NCI-H128 (cell line): ENCODE measurements at regions not wholly inside any gene's neighbourhood (a gene's known extent, or its start where the extent isn't known, plus 50 kb on each side); places are given as distances from the start of the nearest gene placed in this dataset.
"Not testable (repeated sequence)": the region's sequence is repeated elsewhere in the genome, so short reads cannot be mapped to it uniquely, and the experiment has no call there.

Experiments used
- DNase-seq: peaks from one replicate; lab custom pipeline; 2025; ENCODE audit not compliant: unreplicated experiment; lab: John Stamatoyannopoulos, UW

- no peak for DNase-seq
Observed at GRCh38 chr13:85137516-85137915, 661.7 kb downstream of the SLITRK6 start.

- DNase-seq = no peak
Observed at GRCh38 chr13:85132986-85133385, 666.2 kb downstream of the SLITRK6 start.

- not testable (repeated sequence) for DNase-seq
Observed at GRCh38 chr13:85123501-85123900, 675.7 kb downstream of the SLITRK6 start.

GRCh38 chr13:85108356-85108755 lies 690.9 kb downstream of the SLITRK6 start:
- DNase-seq = peak; percentile 3

GRCh38 chr13:85099245-85099644 lies 700.0 kb downstream of the SLITRK6 start:
- DNase-seq = no peak

- DNase-seq = no peak
Observed at GRCh38 chr13:85095418-85096272, 703.6 kb downstream of the SLITRK6 start.

GRCh38 chr13:85093808-85094207 lies 705.4 kb downstream of the SLITRK6 start:
- no peak for DNase-seq

GRCh38 chr13:85091631-85092234 lies 707.5 kb downstream of the SLITRK6 start:
- DNase-seq = no peak

- no peak for DNase-seq
Observed at GRCh38 chr13:85089186-85089585, 710.0 kb downstream of the SLITRK6 start.

GRCh38 chr13:85080691-85081090 lies 718.5 kb downstream of the SLITRK6 start:
- no peak for DNase-seq

GRCh38 chr13:85076343-85076742 lies 722.9 kb downstream of the SLITRK6 start:
- DNase-seq = no peak

- no peak for DNase-seq
Observed at GRCh38 chr13:85074543-85075313, 724.5 kb downstream of the SLITRK6 start.

- DNase-seq = no peak
Observed at GRCh38 chr13:85068231-85068630, 731.0 kb downstream of the SLITRK6 start.

- peak; percentile 38 for DNase-seq
Observed at GRCh38 chr13:85040215-85040614, 759.0 kb downstream of the SLITRK6 start.

GRCh38 chr13:85031771-85032170 lies 767.4 kb downstream of the SLITRK6 start:
- no peak for DNase-seq

GRCh38 chr13:85028035-85028434 lies 771.2 kb downstream of the SLITRK6 start:
- DNase-seq = no peak

- DNase-seq = no peak
Observed at GRCh38 chr13:85019121-85019520, 780.1 kb downstream of the SLITRK6 start.

- no peak for DNase-seq
Observed at GRCh38 chr13:85013006-85013405, 786.2 kb downstream of the SLITRK6 start.

GRCh38 chr13:85009447-85009846 lies 789.8 kb downstream of the SLITRK6 start:
- no peak for DNase-seq

GRCh38 chr13:84999252-84999651 lies 800.0 kb downstream of the SLITRK6 start:
- DNase-seq = no peak

- DNase-seq = no peak
Observed at GRCh38 chr13:84998681-84999080, 800.5 kb downstream of the SLITRK6 start.

GRCh38 chr13:84997858-84998257 lies 801.4 kb downstream of the SLITRK6 start:
- no peak for DNase-seq
